ENCODE measurements at regions not wholly inside any gene's neighbourhood (a gene's known extent, or its start where the extent isn't known, plus 50 kb on each side); places are given as distances from the start of the nearest gene placed in this dataset.

DNA sequence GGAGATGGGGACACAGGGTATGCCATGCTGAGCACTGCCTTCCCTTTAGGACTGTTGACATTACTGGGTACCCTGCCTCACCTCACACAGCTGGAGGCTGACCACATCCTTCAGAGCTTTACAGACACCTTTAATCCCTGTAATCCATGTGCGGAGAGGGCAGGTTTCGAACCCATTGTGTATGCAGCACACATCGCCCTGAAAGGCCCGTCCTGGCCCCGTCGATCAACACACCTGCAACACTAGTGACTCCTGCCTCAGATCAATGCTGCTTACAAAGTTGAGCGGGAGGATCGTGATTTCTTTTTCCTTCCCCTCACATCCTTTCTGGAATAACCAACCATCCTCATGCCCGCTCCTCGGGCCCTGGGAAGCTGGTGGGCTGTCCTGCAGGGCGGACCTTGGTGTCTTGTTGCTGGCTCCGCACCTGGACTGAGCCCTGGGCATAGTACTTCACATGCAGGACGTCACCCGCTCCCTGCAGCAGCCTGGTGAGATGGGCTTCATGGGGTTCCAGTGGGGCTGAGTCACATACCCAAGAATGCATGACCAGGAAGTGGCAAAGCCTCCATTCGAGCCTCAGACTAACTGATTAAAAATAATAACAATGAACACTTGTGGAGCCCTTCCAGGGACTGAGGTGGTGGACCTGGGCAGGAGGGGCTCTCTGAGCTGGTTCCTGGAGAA lies 403.6 kb downstream of the PTPRU start:
- DNase-seq: no peak

DNA sequence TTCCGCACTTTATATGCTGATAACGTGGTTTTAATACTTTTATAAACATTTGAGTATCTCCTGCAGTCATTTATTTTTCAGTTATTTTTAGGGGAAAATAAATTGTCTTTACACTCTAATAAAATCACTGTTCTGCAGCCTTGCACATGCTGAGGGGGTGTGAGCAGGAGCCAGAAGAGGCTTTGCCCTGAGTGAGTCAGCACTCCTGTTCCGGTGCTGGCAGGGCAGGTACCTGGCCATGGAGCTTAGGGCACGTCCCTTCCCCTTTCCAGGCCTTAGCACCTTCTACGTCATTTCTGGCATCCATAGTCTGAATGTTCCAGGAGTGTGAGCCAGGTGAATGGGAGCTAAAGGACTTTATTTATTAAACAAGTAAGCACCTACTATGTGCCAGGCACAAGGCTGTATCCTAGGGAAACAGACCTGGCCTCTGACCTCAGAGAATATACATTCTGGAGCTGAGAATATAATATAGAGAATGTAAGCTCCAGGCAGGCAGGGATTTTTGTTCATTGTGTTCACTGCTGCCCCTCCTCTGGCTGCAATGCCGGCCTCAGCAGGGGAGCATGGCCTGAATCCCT lies 402.9 kb downstream of the PTPRU start:
- peak; percentile 31 for DNase-seq

DNA sequence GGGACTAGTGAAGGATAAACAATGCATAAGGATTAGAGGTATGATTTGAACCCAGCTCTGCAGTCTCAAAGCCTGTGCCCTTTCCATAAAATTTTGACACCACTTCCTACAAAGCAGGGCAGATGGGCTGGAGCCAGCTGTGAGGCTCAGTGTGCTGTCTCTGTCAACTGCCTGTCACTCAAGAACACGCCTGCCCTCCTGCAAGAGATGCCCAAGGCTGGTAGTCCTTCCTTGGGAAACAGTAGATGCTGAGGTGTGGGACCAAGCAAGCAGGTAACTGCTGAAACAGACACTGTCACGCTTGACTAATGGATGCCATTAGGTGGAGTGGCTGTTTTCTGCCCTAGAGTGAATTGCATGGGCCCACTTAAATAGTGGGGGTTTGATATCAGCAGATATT lies 402.0 kb downstream of the PTPRU start:
- DNase-seq: peak; percentile 64

DNA sequence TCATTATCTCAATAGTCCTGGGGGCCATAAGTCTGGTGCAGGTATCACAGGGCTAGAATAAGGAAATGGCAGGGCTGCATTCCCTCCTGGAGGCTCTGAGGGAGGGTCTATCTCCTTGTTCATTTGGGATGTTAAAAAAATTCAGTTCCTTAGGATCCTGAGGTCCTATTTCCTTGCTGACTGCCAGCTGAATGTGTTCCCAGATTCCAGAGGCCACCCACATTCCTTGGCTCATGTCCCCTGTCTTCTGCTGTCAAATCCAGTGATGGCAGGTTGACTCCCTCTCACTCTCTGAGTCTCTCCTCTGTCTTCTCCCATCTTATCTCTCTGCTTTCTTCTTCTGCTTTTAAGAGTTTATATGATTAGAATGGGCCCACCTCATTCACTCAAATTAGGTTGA lies 400.6 kb downstream of the PTPRU start:
- no peak for DNase-seq

DNA sequence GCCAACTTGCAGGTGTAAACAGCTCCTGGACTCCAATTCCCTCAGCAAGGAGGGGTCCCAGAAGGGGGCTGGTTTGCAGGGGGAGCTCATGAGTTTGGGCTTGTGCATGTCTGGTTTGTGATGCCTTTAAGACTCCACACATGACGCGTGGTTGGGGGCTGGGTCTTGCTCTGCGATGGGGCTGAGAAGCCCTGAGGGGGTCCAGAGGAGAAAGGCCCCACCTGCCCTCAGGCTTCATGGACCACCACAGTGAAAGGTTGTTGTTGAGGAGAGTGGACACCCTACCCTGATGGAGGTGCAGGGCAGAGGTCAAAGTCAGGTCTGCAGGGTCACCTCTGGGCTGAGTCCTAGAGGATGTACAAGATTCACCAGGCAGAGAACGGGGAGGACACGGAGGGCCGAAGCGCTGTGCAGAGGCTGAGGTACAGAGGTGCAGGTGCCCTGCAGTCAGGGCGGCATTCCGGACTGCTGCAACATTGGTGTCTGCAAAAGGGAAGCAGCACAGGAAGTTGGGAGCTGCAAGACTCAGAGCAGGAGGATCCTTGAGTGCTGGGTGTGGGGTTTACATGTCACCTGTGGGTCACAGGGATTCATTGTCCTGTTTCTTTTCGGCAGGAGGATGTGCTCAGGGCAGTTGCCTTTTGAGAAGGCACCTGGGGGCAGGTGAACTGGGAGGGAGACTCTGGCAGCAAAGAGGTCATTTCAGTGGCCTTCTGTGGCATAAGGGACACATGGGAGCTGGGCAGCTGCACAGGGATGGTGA lies 399.4 kb downstream of the PTPRU start:
- no peak for DNase-seq

DNA sequence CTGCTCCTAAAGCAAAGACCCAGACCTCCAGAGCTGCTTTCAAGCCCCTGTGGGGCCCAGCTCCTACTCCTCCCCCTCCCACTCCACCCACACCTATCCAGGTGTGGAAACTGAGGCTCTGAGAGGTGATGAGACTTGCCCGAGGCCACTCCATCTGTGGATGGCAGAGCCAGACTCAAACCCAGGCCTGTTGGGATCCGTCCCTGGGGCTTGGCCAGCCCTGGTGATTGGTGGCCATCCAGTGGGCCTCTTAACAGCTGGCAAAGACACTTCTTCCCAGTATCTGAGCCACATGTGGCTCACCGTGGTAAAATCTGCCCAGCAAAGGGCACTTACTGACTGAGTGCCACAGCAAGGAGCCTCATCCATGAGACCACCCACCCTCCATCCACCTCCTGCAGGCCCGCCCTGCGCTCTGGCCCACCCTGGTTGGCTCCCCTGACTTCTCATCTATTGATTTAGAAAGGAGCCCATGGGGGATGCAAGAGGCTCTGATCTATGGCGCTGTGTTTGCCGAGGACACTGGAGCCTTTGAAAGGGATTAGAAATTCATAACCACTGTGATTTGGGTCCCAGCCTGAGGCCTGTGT lies 398.5 kb downstream of the PTPRU start:
- DNase-seq: no peak

DNA sequence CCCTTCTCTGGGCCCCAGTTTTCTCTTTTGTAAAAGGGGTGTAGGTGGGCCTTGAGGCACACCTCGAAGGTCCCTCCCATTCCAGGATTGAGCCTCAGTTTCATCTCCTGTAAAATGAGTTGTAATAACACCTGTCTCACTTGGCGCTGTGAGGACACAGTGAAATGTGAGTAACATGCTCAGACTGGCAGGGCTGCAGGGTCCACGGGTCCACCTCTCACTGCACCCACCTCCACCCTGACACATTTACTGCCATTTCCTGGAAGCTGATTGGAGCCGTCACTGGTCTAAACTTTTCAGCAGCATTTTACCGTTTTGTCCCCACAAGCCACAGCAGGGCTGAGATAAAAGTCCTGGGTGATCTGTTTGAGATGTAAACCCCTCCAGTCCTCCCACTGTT lies 398.0 kb downstream of the PTPRU start:
- DNase-seq: no peak

DNA sequence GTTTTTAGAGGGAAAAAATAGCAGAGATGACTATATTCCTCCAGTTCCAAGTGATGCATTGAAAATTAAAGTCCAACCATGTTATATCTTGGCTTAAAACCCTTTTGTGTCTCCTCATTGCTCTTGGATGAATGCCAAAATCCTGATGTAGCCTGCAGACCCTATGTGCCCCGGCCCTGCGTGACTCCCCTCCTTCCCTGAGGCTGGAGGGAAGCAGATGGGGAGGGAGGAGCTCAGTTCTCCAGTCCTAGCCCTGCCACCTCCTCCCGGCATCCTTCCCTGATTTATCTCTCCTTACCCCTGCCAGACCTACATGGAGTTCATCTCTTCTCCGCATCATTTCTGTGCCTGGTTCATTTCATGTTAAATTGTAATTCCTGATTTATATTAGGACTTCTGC lies 397.4 kb downstream of the PTPRU start:
- DNase-seq: peak; percentile 23

DNA sequence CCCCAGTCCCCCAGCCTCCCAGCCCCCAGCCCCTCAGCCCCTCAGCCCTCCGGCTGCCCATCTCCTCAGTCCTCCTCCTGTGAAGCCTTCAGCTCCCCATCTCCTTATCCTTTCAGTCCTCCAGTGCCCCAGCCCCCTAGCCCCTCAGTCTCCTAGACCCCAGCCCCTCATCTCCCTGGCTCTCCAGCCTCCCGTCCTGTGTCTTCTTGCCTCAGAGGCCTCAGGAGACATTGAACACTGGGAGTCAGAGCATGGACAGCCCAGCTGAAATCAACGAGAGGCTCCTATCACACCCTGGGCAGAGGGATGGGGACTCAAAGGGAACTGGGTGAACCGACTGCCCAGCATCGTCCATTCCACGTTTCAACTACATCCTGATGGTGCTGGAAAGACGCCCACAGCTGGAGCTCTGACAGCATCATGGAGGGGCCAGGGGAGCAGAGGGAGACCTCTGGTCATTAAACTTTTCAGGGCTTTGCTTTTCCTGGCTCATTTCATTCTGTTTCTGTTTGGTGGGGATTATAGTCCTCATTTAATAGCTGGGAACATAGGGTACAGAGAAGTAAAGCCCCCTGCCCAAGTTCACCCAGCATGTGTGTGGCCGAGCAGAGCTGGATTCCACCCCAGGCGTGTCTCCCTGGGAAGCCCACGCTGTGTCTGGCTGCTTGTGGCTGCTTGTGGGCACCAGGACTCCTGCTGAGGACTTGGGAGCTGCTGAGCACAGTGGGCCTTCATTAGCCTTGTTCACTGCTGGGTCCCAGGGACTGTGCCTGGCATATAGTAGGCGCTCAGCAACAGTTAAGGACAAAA lies 396.7 kb downstream of the PTPRU start:
- no peak for DNase-seq

DNA sequence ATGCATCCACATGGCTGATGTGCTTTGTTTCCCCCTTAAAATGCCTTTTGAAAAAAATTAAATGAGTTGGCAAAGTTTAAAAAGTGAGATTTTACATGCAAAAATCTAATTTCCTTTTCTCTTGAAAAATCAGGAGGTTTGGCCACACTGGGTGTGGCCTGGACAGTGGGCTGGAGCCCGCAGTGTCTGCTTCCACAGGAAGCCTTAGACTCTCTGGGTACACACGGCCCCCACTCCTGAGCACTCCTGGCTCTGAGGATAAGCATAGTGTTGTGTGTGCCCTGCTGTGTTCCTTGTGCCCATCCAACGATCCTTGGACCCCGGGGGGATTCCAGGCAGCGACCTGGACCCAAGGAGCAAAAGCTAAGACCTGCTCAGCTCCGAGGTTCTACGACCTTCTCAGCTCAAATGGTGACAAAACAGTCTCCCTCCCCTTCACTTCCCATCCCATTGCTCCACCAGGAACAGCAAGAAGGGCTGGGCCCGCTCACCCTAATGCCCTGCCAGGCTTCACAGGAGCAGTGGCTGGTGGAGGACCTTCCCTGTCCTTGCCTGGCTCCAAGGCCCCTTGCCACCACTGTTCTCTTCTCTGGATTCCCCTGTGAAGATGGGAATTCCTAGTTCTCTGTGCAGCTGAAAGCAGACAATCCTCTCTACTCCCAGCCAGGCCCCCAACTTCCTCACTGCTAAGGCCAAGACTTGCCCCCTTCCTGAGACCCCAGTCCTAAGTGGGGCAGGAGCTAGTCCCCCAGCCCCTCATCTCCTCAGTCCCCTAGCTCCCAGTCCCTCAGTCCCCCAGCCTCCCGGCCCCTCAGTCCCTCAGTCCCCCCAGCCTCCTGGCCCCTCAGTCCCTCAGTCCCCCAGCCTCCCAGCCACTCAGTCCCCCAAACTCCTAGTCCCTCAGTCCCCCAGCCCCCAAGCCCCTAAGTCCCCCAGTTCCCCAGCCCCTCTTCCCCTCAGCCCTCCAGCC lies 395.8 kb downstream of the PTPRU start:
- no peak for DNase-seq

DNA sequence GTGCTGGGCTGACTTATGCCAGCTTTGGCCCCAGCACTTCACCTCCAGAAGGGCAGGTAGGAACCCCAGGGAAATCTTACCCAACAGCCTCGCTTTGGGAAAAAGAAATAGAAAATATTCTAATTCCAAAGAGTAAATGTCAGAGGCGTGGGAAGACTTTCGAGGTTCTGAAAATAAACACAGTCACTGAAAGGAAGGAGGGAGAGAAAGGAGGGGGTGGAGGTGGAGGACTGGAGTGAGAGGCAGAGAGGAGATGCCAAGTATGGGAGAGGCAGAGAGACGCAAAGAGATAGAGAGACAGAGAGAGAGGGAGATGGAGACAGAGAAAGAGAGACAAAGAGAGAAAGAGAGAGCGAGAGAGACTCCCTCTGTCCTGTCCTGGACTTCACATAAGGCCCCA lies 395.0 kb downstream of the PTPRU start:
- DNase-seq: no peak

DNA sequence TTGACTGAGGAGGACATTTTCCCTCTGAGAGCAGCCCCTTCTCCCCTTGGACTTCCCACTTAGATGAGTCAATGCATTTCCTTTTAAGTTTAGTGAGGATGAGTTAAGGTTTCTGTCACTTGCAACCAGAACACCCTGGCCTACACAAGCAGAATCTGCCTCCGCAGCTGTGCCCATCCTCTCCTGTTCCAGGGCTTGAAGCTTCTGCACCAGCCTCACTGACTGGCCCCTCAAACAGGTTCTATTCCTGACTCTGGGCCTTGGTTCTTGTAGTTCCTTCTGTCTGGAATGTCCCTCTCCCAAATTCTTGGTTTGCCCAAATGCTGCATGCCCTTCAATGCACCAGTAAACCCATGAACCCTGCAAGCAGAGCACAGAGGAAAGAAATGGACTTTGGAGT lies 394.4 kb downstream of the PTPRU start:
- DNase-seq: no peak

DNA sequence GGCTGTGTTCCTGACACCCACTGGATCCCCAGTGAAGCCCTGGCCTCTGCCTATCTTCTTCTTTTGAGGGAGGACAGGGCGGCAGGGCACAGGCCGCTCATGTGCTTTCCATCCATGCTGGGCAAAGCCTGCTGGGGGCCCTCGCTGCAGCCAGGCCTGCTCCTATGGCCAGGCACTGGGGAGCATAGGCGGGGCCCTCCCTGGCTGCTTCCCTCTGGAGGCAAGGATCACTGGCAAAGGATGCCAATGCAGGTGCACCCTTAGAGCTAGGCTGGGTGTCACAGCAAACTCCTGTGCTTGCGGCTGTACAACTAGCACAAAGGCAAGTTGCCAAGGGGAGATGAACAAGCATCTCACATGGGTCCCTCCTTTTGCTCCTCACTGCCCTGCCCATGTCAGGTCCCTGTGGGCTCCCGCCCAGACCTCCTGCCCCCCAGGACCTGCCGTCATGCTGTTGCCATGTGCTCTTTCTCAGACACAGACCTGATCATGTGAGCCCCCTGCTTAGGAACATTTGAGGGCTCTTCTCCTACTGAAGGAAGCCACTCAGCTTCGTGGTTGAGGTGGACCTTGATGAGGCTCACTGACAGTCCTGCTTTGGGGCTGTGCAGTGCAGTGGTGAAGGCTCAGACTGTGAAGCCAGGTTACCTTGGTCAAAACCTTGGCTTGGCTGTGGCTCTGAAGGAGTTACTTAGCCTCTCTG lies 393.6 kb downstream of the PTPRU start:
- no peak for DNase-seq

DNA sequence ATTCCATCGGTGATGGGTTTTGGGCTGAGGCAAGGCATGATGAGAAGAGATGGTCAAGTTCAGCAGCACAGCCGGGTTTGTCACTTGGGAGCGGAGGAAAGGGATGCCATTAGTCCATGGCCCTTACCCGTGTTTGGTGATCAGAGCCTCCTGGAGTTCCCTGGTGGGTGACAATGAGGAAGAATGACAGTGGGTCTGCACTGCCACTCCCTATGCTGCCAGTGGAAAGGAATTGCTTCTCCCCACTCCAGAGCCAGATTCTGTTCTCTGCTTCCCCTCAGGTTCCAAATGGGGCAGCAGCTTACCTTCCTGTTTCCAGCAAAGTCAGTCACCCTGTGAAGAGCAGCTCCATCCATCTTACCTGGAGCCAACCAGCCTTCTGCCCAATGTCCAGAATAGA lies 393.1 kb downstream of the PTPRU start:
- no peak for DNase-seq

DNA sequence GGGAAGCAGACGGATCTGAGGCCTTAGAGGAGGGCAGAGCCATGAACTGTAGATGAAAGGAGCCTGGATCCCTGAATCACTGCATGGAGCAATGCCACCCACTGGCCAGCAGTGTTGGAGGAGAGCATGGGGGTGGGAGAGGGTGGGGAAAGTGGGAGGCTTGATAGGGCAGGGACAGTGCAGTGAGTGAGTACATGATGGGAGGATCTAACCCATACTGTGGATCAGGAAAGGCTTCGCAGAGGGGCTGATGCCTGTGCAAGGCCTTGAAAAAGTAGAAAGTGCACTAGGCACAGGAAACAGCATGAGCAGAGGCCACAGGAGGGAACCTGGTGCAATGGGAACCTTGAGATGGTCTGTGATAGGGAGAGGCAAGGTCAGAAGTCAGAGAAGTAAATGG lies 391.9 kb downstream of the PTPRU start:
- no peak for DNase-seq

DNA sequence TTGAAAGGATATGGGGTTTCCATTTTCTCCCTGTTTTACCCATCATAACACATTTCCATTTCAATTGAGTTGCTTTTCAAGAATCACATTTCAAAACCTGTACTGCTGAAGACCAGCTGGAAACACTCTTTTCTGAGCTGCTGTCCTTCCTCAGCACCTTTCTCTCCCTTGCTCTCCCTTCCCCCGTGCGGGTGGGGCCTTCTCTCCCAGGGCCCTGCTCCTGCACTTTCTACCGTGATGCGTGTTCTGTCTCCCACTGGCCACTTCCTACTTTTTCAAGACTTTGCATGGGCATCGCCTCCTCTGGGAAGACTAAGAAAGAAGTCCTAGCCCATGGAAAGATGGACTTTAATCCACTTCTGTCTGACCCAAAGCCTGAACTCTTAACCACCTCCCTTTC lies 390.4 kb downstream of the PTPRU start:
- no peak for DNase-seq

DNA sequence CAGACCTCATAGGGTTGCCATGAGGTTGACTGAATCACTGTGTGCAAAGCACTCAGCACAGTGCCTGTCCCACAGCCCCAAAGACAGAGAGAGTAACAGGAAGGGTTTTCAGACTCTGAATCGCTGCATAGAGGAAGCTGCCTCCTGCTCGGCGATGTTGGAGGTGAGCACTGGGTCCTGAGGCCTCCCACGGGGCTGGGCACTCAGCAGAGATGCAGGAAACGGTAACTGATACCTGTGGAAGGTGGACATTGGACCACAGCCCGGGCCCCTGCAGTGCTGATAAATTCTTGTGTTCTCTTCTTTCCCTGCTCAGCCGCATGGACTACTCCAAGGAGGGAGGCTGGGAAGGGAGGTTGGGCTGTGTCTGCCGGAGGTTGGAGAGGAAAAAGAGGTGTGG lies 389.7 kb downstream of the PTPRU start:
- DNase-seq: no peak

DNA sequence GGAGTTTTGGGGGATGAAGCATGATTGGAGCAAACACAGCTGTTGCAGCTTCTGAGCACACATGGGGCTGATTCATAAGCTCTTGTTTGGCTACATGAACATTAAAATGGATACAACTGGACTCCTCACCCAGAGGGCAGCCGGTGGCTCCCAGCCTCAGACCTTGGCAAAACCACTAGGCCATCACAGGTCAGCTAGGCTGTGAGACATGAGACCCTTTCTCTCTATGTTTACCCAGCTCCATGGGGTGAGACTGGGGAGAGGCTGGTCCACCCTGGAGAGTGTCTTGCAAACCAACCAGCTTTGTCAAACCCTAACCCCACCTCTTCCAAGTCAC lies 388.7 kb downstream of the PTPRU start:
- DNase-seq: no peak

DNA sequence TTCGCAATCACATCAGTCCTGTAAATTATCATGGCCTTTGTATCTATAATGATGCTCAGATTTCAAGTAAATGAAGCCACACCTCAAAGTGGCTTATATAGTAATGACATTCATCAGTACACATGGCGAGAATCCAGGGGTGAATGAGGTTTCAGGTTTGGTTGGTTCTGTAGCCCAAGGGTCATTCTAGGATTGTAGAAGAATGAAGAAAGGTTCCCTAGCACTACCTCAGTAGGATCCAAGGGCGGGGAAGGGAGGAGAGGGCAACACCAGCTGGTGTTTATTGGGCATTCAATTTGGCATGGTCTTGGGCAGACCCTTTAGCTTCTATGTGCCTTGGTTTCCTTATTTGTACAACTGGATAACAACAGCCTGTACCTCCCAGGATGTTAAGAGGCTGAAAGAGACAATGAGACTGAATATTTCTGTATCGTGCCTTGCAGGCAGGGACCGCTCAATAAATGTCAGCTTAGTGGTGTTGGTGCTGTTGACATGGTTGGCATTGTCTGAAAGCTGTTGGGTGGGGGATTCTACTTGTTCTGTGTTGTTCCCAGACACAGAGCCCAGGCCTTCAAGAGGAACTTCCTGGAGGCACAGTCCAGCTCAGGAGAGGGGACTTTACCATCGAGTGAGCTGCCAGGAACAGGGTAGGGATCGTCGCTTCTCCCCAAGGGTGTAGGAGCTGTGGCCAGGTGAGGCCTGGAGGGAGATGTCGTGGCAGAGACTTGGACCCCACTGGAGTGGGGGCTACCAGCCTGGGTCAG lies 388.2 kb downstream of the PTPRU start:
- no peak for DNase-seq

DNA sequence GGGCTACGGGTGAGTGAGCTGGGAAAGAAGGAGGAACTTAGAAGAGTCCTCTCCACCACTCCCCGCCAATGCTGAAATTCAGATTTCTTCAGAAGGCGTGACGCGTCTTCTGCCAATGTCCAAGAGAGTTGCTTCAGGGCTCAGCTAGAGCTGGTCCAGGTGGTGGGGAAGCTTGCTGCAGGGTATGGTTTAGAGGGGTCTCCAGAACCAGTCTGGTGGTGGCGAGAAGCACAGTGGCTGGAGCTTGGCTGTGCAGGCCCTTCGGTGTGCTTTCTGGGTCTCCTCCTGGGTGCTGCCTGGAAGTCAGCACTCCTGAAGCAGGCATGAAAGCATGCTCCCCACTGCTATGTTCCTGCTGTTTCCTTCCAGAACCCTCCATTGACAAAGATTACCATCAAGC lies 387.2 kb downstream of the PTPRU start:
- peak; percentile 28 for DNase-seq
